Astrocyte of the spinal cord (primary cell): ENCODE measurements at regions not wholly inside any gene's neighbourhood (a gene's known extent, or its start where the extent isn't known, plus 50 kb on each side); places are given as distances from the start of the nearest gene placed in this dataset.
"Not testable (repeated sequence)": the region's sequence is repeated elsewhere in the genome, so short reads cannot be mapped to it uniquely, and the experiment has no call there.

Experiments
- DNase-seq: peaks from one replicate; pipeline ENCODE4 v3.0.0; 2011; ENCODE audit warnings: low read depth, low spot score
- H3K4me3 ChIP-seq: 2 replicates; pipeline ENCODE4 v1.5.1; 2011; ENCODE audit warnings: low read depth, mild to moderate bottlenecking, low read length, moderate library complexity
- CTCF ChIP-seq: IDR thresholded peaks from 2 replicates; pipeline ENCODE4 v1.5.1; 2012; ENCODE audit warnings: low read depth, mild to moderate bottlenecking, low read length, inconsistent platforms
- in situ Hi-C: cut with HindIII; loops from 2 replicates; pipeline ENCODE4 v1.10.0; 2017; ENCODE audit warnings: low sequenced_read_pairs

DNA sequence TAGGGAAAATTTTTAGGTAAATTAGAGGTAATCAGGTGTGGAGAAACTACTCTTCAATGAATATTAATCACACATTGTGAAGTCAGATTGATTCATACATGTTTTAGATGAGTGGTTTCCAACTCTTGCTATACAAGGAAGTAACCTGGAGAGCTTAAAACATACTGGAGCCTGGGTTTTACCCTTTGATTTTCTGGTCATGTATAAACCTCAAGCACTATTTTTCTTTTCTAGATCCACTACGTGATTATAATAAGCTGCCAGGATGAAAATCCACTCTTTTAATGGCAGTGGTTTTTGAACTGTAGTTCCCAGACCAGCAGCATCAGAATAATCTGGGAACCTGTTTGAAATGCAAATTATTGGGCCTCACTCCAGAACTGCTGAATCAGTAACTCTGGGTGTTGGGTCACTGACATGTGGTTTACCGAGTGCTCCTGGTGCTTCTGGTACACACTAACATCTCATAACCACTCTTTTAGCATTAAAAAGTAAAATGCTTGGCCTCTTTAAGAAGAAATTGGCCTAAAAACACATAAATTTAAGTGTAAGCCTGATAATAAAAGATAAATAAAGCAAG is 63.4 kb downstream of the DCAF12L1 start:
- no peak for TF ChIP-seq CTCF
- H3K4me3 ChIP-seq: no peak overlapping the region
- peak; percentile 3 for DNase-seq
- in situ Hi-C loops: no loop called here

GRCh38 chrX:126485409-126485808 is 67.2 kb downstream of the DCAF12L1 start:
- H3K4me3 ChIP-seq: no peak overlapping the region
- in situ Hi-C loops: no loop called here
- no peak for DNase-seq
- no peak for TF ChIP-seq CTCF

DNA sequence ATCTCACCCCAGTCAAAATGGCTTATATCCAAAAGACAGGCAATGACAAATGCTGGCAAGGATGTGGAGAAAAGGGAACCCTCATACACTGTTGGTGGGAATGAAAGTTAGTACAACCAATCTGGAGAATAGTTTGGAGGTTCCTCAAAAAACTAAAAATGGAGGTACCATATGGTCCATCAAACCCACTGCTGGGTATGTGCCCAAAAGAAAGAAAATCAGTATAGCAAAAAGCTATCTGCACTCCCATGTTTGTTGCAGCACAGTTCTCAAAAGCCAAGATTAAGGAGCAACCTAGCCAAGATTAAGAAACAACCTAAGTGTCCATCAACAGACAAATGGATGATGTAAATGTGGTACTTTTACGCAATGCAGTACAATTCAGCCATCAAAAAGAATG is 70.7 kb downstream of the DCAF12L1 start:
- in situ Hi-C loops: no loop called here
- no peak for DNase-seq
- H3K4me3 ChIP-seq: no peak overlapping the region
- no peak for TF ChIP-seq CTCF

DNA sequence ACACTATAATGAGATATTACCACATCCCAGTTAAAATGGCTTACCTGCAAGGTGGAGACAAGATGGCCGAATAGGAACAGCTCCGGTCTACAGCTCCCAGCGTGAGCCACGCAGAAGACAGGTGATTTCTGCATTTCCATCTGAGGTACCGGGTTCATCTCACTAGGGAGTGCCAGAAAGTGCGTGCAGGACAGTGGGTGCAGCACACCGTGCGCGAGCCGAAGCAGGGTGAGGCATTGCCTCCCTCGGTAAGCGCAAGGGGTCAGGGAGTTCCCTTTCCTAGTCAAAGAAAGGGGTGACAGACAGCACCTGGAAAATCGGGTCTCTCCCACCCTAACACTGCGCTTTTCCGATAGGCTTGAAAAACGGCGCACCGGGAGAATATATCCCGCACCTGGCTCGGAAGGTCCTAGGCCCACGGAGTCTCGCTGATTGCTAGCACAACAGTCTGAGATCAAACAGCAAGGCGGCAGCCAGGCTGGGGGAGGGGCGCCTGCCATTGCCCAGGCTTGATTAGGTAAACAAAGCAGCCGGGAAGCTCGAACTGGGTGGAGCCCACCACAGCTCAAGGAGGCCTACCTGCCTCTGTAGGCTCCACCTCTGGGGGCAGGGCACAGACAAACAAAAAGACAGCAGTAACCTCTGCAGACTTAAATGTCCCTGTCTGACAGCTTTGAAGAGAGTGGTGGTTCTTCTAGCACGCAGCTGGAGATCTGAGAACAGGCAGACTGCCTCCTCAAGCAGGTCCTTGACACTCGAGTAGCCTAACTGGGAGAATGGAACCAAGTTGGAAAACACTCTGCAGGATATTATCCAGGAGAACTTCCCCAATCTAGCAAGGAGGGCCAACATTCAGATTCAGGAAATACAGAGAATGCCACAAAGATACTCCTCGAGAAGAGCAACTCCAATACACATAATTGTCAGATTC is 92.5 kb downstream of the DCAF12L1 start:
- in situ Hi-C loops: not testable (repeated sequence)

DNA sequence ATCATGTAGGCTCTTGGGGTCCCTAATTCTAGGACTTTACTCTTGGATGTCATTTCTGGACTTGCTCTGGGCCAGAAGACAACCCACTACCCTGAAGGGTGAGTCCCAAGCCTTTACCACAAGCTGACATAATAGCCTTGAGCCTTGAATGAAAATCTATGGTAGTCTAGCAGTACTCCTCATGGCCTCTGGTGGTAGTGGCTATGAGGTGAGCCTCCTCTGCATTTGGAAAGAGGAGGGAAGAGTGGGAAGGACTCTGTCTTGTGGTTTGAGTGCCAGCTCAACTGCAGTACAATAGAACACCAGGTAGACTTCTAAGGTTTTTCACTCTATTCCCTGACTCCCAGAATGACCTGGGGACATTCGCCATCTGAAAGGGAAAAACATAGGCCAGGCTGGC is 96.5 kb downstream of the DCAF12L1 start:
- no peak for TF ChIP-seq CTCF
- in situ Hi-C loops: no loop called here
- no peak for DNase-seq
- H3K4me3 ChIP-seq: no peak overlapping the region

More for the DNA sequence above, 92.5 kb downstream of the DCAF12L1 start:
- not testable (repeated sequence) for H3K4me3 ChIP-seq, DNase-seq

DNA sequence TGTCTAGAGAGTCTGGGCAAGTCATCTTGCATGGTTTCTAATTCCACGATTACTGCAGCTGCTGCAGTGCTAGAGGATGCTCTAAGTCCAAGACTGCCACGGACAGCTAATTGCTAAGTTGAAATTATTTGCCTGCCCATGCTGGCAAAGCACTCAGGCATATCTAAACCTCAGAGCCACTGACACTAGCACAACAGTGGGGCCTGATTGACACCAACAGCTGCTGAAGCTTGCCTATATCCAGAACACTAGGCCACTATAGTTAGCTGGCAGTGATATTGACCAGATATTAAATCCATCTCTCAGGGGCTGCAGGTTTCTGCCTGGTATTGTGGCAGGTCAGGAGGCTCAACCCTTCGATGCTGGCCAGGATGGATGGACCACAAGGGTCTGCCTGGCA is 103.9 kb downstream of the DCAF12L1 start:
- no peak for DNase-seq
- no peak overlapping the region for H3K4me3 ChIP-seq
- TF ChIP-seq CTCF: no peak
- in situ Hi-C loops: no loop called here
